SK-N-SH treated with all-trans-retinoic acid at 6 μM for 48 hours (cell line): ENCODE measurements at regions not wholly inside any gene's neighbourhood (a gene's known extent, or its start where the extent isn't known, plus 50 kb on each side); places are given as distances from the start of the nearest gene placed in this dataset.

Experiments used
- BACH2 ChIP-seq: fragments of 250-450 bp; sonication (Bioruptor Pico); IDR thresholded peaks from 2 replicates; pipeline ENCODE4 v1.9.0; 2021; ENCODE audit warnings: mild to moderate bottlenecking, borderline replicate concordance
- CREB5 ChIP-seq: fragments of 250-450 bp; sonication (Bioruptor Pico); IDR thresholded peaks from 2 replicates; pipeline ENCODE4 v1.5.1; 2020; ENCODE audit warnings: low read depth, mild to moderate bottlenecking, moderate library complexity
- CSDC2 ChIP-seq: fragments of 250-450 bp; sonication (Bioruptor Pico); IDR thresholded peaks from 2 replicates; pipeline ENCODE4 v1.5.0; 2020; ENCODE audit warnings: mild to moderate bottlenecking, moderate library complexity
- ESRRG ChIP-seq: fragments of 250-450 bp; sonication (Bioruptor Pico); IDR thresholded peaks from 2 replicates; pipeline ENCODE4 v1.6.1; 2021; ENCODE audit warnings: mild to moderate bottlenecking
- GLIS3 ChIP-seq: fragments of 250-450 bp; sonication (Bioruptor Pico); IDR thresholded peaks from 2 replicates; pipeline ENCODE4 v1.5.0; 2020; ENCODE audit warnings: mild to moderate bottlenecking, moderate library complexity
- PATZ1 ChIP-seq: fragments of 250-450 bp; sonication (Bioruptor Pico); IDR thresholded peaks from 2 replicates; pipeline ENCODE4 v1.8.0; 2020; ENCODE audit warnings: mild to moderate bottlenecking, moderate library complexity, borderline replicate concordance
- POU6F1 ChIP-seq: fragments of 250-450 bp; sonication (Bioruptor Pico); IDR thresholded peaks from 2 replicates; pipeline ENCODE4 v1.8.0; 2021; ENCODE audit warnings: low read depth, mild to moderate bottlenecking, moderate library complexity, borderline replicate concordance
- PPARA ChIP-seq: fragments of 250-450 bp; sonication (Bioruptor Pico); IDR thresholded peaks from 2 replicates; pipeline ENCODE4 v1.5.0; 2020; ENCODE audit warnings: mild to moderate bottlenecking, borderline replicate concordance
- RARB ChIP-seq: fragments of 250-450 bp; sonication (Bioruptor Pico); IDR thresholded peaks from 2 replicates; pipeline ENCODE4 v1.8.0; 2021; ENCODE audit warnings: mild to moderate bottlenecking, moderate library complexity
- SNAI2 ChIP-seq: fragments of 250-450 bp; sonication (Bioruptor Pico); IDR thresholded peaks from 2 replicates; pipeline ENCODE4 v1.5.0; 2020; ENCODE audit warnings: mild to moderate bottlenecking, moderate library complexity
- TOX ChIP-seq: fragments of 250-450 bp; sonication (Bioruptor Pico); IDR thresholded peaks from 2 replicates; pipeline ENCODE4 v1.8.0; 2021; ENCODE audit warnings: mild to moderate bottlenecking, moderate library complexity, borderline replicate concordance
- ZFP3 ChIP-seq: fragments of 250-450 bp; sonication (Bioruptor Pico); IDR thresholded peaks from 2 replicates; pipeline ENCODE4 v1.5.0; 2020; ENCODE audit warnings: mild to moderate bottlenecking, moderate library complexity
- ZFP30 ChIP-seq: fragments of 450-650 bp; formaldehyde crosslinking; IDR thresholded peaks from 2 replicates; pipeline ENCODE4 v1.5.0; 2022; ENCODE audit warnings: mild to moderate bottlenecking, moderate library complexity

GRCh38 chr11:119902656-119903231 is 173.7 kb upstream of the NECTIN1 start:
- no peak for TF ChIP-seq ZFP3
- TF ChIP-seq GLIS3, result no peak
- no peak for TF ChIP-seq BACH2 (CRISPR knock-in tag)
- no peak for TF ChIP-seq RARB (CRISPR knock-in tag)
- TF ChIP-seq CREB5, result no peak
- no peak for TF ChIP-seq SNAI2 (CRISPR knock-in tag)
- TF ChIP-seq CSDC2 (CRISPR knock-in tag), result no peak
- no peak for TF ChIP-seq PPARA (CRISPR knock-in tag)
- TF ChIP-seq TOX (CRISPR knock-in tag), result no peak
- TF ChIP-seq PATZ1 (CRISPR knock-in tag), result no peak
- TF ChIP-seq ZFP30, result no peak
- no peak for TF ChIP-seq POU6F1
- no peak for TF ChIP-seq ESRRG (CRISPR knock-in tag)
